T-cell (primary cell): ENCODE measurements at regions not wholly inside any gene's neighbourhood (a gene's known extent, or its start where the extent isn't known, plus 50 kb on each side); places are given as distances from the start of the nearest gene placed in this dataset.
"Not testable (repeated sequence)": the region's sequence is repeated elsewhere in the genome, so short reads cannot be mapped to it uniquely, and the experiment has no call there.

Experiments used
- ATAC-seq, 4 experiments: fragments of 200-7000 bp in 3 of 4; fragments of 150-1000 bp in 1 of 4; cut with Tn5 transposase; replicated peaks in 1 of 4; 1 replicate in 3 of 4; 2 replicates in 1 of 4; pipeline ENCODE4 v1.10.0; 2021; ENCODE audit warnings: moderate library complexity in 3 of 4, mild to moderate bottlenecking in 2 of 4, moderate number of reproducible peaks in 1 of 4
- CTCF ChIA-PET, 2 donors: fragments of 300-600 bp; sonication (Branson Sonifier 250); formaldehyde crosslinking; loops; one replicate each; lab custom pipeline; 2022; ENCODE audit warnings: antibody characterized with exemption in 2 of 2; lab: Charles Lee
- POLR2A ChIA-PET, 2 donors: fragments of 300-600 bp; sonication (Branson Sonifier 250); formaldehyde crosslinking; loops; one replicate each; lab custom pipeline; 2022; ENCODE audit warnings: antibody characterized with exemption in 2 of 2; lab: Charles Lee
- DNase-seq, 35 experiments: peaks; one replicate each; pipeline versions ENCODE4 v3.0.0 to v3.0.0-alpha.2; 2013 to 2023
- H3K27ac ChIP-seq: one replicate; pipeline ENCODE4 v1.5.1; 2013; ENCODE audit warnings: low read length
- H3K27me3 ChIP-seq, 2 experiments: replicated peaks in 1 of 2; 1 replicate in 1 of 2; 2 replicates in 1 of 2; pipeline versions ENCODE4 v1.6.1 to v1.7.0; 2013; ENCODE audit warnings: low read length in 1 of 2, mixed read lengths in 1 of 2; ENCODE audit not compliant: control insufficient read depth in 2 of 2, insufficient read depth in 2 of 2; ENCODE audit errors: extremely low read depth in 1 of 2
- H3K36me3 ChIP-seq, 2 donors: 1 replicate in 1 of 2; 2 replicates in 1 of 2; pipeline versions ENCODE4 v1.6.1 to v1.7.0; 2013; ENCODE audit warnings: low read length in 1 of 2; ENCODE audit not compliant: control insufficient read depth in 2 of 2, insufficient read depth in 1 of 2; ENCODE audit errors: extremely low read depth in 1 of 2
- H3K4me1 ChIP-seq, 2 experiments: 1 replicate in 1 of 2; 2 replicates in 1 of 2; pipeline versions ENCODE4 v1.6.1 to v1.7.0; 2013; ENCODE audit warnings: low read length in 2 of 2, mixed read lengths in 1 of 2; ENCODE audit not compliant: insufficient read depth in 2 of 2, control insufficient read depth in 1 of 2; ENCODE audit errors: extremely low read depth in 1 of 2
- H3K4me3 ChIP-seq, 2 donors: 1 replicate in 1 of 2; 2 replicates in 1 of 2; pipeline versions ENCODE4 v1.5.1 to v1.7.0; 2013; ENCODE audit warnings: mild to moderate bottlenecking in 2 of 2, low read length in 1 of 2, moderate library complexity in 1 of 2; ENCODE audit not compliant: control insufficient read depth in 1 of 2; ENCODE audit errors: extremely low read depth in 1 of 2
- H3K9me3 ChIP-seq: 2 replicates; pipeline ENCODE4 v1.7.0; 2013
- H3K27ac Mint-ChIP-seq, 2 donors: one replicate each; pipeline ENCODE4 v1.8.0; 2020 to 2021; ENCODE audit warnings: mild to moderate bottlenecking in 2 of 2, mixed read lengths in 2 of 2
- H3K27me3 Mint-ChIP-seq, 2 donors: one replicate each; pipeline ENCODE4 v1.8.0; 2021 to 2022; ENCODE audit warnings: mixed read lengths in 2 of 2
- H3K36me3 Mint-ChIP-seq: one replicate; pipeline ENCODE4 v1.8.0; 2021; ENCODE audit warnings: mixed read lengths
- H3K4me1 Mint-ChIP-seq, 3 donors: one replicate each; pipeline ENCODE4 v1.8.0; 2020 to 2022; ENCODE audit warnings: mixed read lengths in 3 of 3, mild to moderate bottlenecking in 1 of 3
- H3K4me3 Mint-ChIP-seq, 3 donors: one replicate each; pipeline ENCODE4 v1.8.0; 2020 to 2022; ENCODE audit warnings: mild to moderate bottlenecking in 3 of 3, mixed read lengths in 3 of 3, moderate library complexity in 3 of 3
- H3K9me3 Mint-ChIP-seq, 3 donors: one replicate each; pipeline ENCODE4 v1.8.0; 2020 to 2022; ENCODE audit warnings: mixed read lengths in 3 of 3
- whole genome bisulfite sequencing: methylation state at CpG from one replicate; pipeline ENCODE4 v1.1.5; 2013; ENCODE audit warnings: missing lambda C conversion rate; ENCODE audit not compliant: insufficient coverage; 5-methylcytosine and 5-hydroxymethylcytosine counted together

- Mint-ChIP-seq H3K36me3 (peaks cover 15% of the 10 kb centered on the region), H3K27me3 (peaks cover 0 to 3% of the 10 kb centered on the region in 2 donors), H3K4me1 (peaks cover 12 to 23% (median 22%) of the 10 kb centered on the region in 3 donors), H3K9me3 (peaks cover 15 to 28% (median 15%) of the 10 kb centered on the region in 3 donors), H3K27ac (no peak overlapping the region), H3K4me3 (peak overlapping the region in 1 of 3 donors; percentile 24)
- ATAC-seq (peak in 2 of 4 experiments; percentile 43 to 73), DNase-seq (no peak)
- ChIA-PET POLR2A (no interaction called here), CTCF (no interaction called here)
- H3K9me3 ChIP-seq = peaks cover 4% of the 10 kb centered on the region
- H3K27ac ChIP-seq = no peak overlapping the region
- no peak overlapping the region for H3K4me3 ChIP-seq
- H3K4me1 ChIP-seq = peaks cover 0 to 2% of the 10 kb centered on the region in 2 experiments
- peaks cover 0 to 5% of the 10 kb centered on the region in 2 donors for H3K36me3 ChIP-seq
- peaks cover 0 to 14% of the 10 kb centered on the region in 2 experiments for H3K27me3 ChIP-seq
- WGBS = 66% methylated on average over 6 of the region's 11 CpGs
Observed at GRCh38 chr2:12017499-12018157, 271.2 kb downstream of the LPIN1 start.

GRCh38 chr2:12018726-12019125 lies 272.3 kb downstream of the LPIN1 start:
- POLR2A ChIA-PET, H3K27me3 Mint-ChIP-seq: not testable (repeated sequence)
- peaks cover 11 to 24% (median 16%) of the 10 kb centered on the region in 3 donors for H3K9me3 Mint-ChIP-seq

GRCh38 chr2:12020833-12021469 lies 274.5 kb downstream of the LPIN1 start:
- Mint-ChIP-seq H3K4me3 (no peak overlapping the region), H3K27me3 (peaks cover 3% of the 10 kb centered on the region in 2 donors), H3K36me3 (peaks cover 16% of the 10 kb centered on the region), H3K9me3 (peaks cover 11 to 24% (median 20%) of the 10 kb centered on the region in 3 donors), H3K4me1 (peaks cover 12 to 28% (median 20%) of the 10 kb centered on the region in 3 donors), H3K27ac (no peak overlapping the region)
- no peak overlapping the region for H3K4me3 ChIP-seq
- POLR2A ChIA-PET = no interaction called here
- DNase-seq = no peak
- H3K36me3 ChIP-seq = peaks cover 0 to 5% of the 10 kb centered on the region in 2 donors
- H3K27ac ChIP-seq = no peak overlapping the region
- CTCF ChIA-PET = interaction anchor here in 1 of 2 donors (0.6 kb wide), 1 partner anchor 64 kb away, joined by 3 read pairs; no protein-coding TSS in a partner anchor
- no peak for ATAC-seq
- H3K27me3 ChIP-seq = peaks cover 0 to 11% of the 10 kb centered on the region in 2 experiments
- WGBS = 100% methylated on average over 1 of the region's 3 CpGs
- H3K9me3 ChIP-seq = peaks cover 4% of the 10 kb centered on the region
- peaks cover 0 to 2% of the 10 kb centered on the region in 2 experiments for H3K4me1 ChIP-seq

More at GRCh38 chr2:12018726-12019125, 272.3 kb downstream of the LPIN1 start:
- not testable (repeated sequence) for H3K27ac ChIP-seq, H3K27ac Mint-ChIP-seq, H3K36me3 ChIP-seq, H3K4me3 ChIP-seq, H3K4me1 ChIP-seq, H3K9me3 ChIP-seq, ATAC-seq, DNase-seq, H3K4me3 Mint-ChIP-seq
- peaks cover 16% of the 10 kb centered on the region for H3K36me3 Mint-ChIP-seq
- WGBS = no CpG with 5 or more reads among the region's 5 CpGs
- H3K27me3 ChIP-seq = peaks cover 0 to 16% of the 10 kb centered on the region in 2 experiments
- CTCF ChIA-PET = interaction anchor here in 1 of 2 donors (0.6 kb wide), 1 partner anchor 664 kb away, joined by 3 read pairs; no protein-coding TSS in a partner anchor
- H3K4me1 Mint-ChIP-seq = peaks cover 12 to 23% (median 22%) of the 10 kb centered on the region in 3 donors

GRCh38 chr2:12024197-12024907 lies 277.9 kb downstream of the LPIN1 start:
- CTCF ChIA-PET, POLR2A ChIA-PET, H3K9me3 ChIP-seq, H3K27ac Mint-ChIP-seq, H3K4me1 ChIP-seq, H3K27ac ChIP-seq, H3K4me3 ChIP-seq, H3K36me3 ChIP-seq, H3K4me1 Mint-ChIP-seq, DNase-seq, ATAC-seq, H3K27me3 Mint-ChIP-seq, H3K4me3 Mint-ChIP-seq: not testable (repeated sequence)
- peaks cover 16% of the 10 kb centered on the region for H3K36me3 Mint-ChIP-seq
- H3K9me3 Mint-ChIP-seq = peaks cover 11 to 24% (median 20%) of the 10 kb centered on the region in 3 donors
- 30% methylated on average over 3 of the region's 5 CpGs for WGBS
- peaks cover 0 to 11% of the 10 kb centered on the region in 2 experiments for H3K27me3 ChIP-seq

GRCh38 chr2:12027136-12027535 lies 280.7 kb downstream of the LPIN1 start:
- Histone ChIP-seq H3K27ac (no peak overlapping the region), H3K4me1 (no peaks in the 10 kb centered on the region), H3K36me3 (no peaks in the 10 kb centered on the region), H3K27me3 (peaks cover 0 to 3% of the 10 kb centered on the region in 2 experiments), H3K4me3 (no peak overlapping the region), H3K9me3 (no peaks in the 10 kb centered on the region)
- no peak for DNase-seq
- Mint-ChIP-seq H3K4me1 (peaks cover 0 to 6% (median 2%) of the 10 kb centered on the region in 3 donors), H3K36me3 (peaks cover 5% of the 10 kb centered on the region), H3K9me3 (peaks cover 0 to 8% (median 6%) of the 10 kb centered on the region in 3 donors), H3K27me3 (peaks cover 0 to 3% of the 10 kb centered on the region in 2 donors), H3K4me3 (no peak overlapping the region), H3K27ac (no peak overlapping the region)
- CTCF ChIA-PET = no interaction called here
- POLR2A ChIA-PET = no interaction called here
- no peak for ATAC-seq
- no CpG with 5 or more reads among the region's 2 CpGs for WGBS

- Mint-ChIP-seq H3K27me3 (peaks cover 0 to 2% of the 10 kb centered on the region in 2 donors), H3K4me1 (peaks cover 22 to 40% (median 33%) of the 10 kb centered on the region in 3 donors), H3K27ac (no peak overlapping the region), H3K36me3 (no peaks in the 10 kb centered on the region), H3K4me3 (no peak overlapping the region), H3K9me3 (no peaks in the 10 kb centered on the region)
- WGBS = 100% methylated on average over 1 of the region's 4 CpGs
- H3K4me1 ChIP-seq = peaks cover 10 to 15% of the 10 kb centered on the region in 2 experiments
- no peaks in the 10 kb centered on the region for H3K36me3 ChIP-seq
- no peak overlapping the region for H3K27ac ChIP-seq
- H3K9me3 ChIP-seq = no peaks in the 10 kb centered on the region
- ChIA-PET CTCF (no interaction called here), POLR2A (no interaction called here)
- no peak overlapping the region for H3K4me3 ChIP-seq
- peaks cover 0 to 6% of the 10 kb centered on the region in 2 experiments for H3K27me3 ChIP-seq
- no peak for ATAC-seq
- no peak for DNase-seq
Observed at GRCh38 chr2:12031866-12032265, 285.4 kb downstream of the LPIN1 start.
